Esophagus squamous epithelium (tissue), 5 donors: ENCODE measurements at regions not wholly inside any gene's neighbourhood (a gene's known extent, or its start where the extent isn't known, plus 50 kb on each side); places are given as distances from the start of the nearest gene placed in this dataset.

Experiments
- DNase-seq: peaks from one replicate; lab custom pipeline; 2025; lab: John Stamatoyannopoulos, UW
- H3K27ac ChIP-seq, 4 donors: fragments of 200-600 bp; sonication (generic); one replicate each; pipeline ENCODE4 v1.5.1; 2016 to 2019; ENCODE audit warnings: mild to moderate bottlenecking in 1 of 4
- H3K27me3 ChIP-seq, 4 donors: fragments of 200-600 bp; sonication (generic); 1 replicate in 3 of 4; 2 replicates in 1 of 4; pipeline versions ENCODE4 v1.5.1 to v1.6.0; 2017 to 2021; ENCODE audit warnings: antibody characterized with exemption in 1 of 4
- H3K36me3 ChIP-seq, 3 donors: fragments of 200-600 bp; sonication (generic); one replicate each; pipeline ENCODE4 v1.5.1; 2016 to 2019
- H3K4me1 ChIP-seq, 3 donors: fragments of 200-600 bp; sonication (generic); one replicate each; pipeline ENCODE4 v1.5.1; 2017 to 2019
- H3K4me3 ChIP-seq, 4 donors: fragments of 200-600 bp; sonication (generic); 1 replicate in 3 of 4; 2 replicates in 1 of 4; pipeline ENCODE4 v1.5.1; 2016 to 2019; ENCODE audit warnings: mild to moderate bottlenecking in 2 of 4, moderate library complexity in 1 of 4
- H3K9me3 ChIP-seq, 3 donors: fragments of 200-600 bp; sonication (generic); one replicate each; pipeline ENCODE4 v1.5.1; 2016 to 2019
- POLR2A ChIP-seq, 4 donors: fragments of 450-650 bp; IDR thresholded peaks; one replicate each; pipeline ENCODE4 v1.6.1; 2017; ENCODE audit warnings: antibody characterized with exemption in 4 of 4, mild to moderate bottlenecking in 4 of 4, moderate library complexity in 3 of 4
- WGBS, 2 donors: methylation state at CpG; one replicate each; pipeline ENCODE4 v1.1.5; 2018; 5-methylcytosine and 5-hydroxymethylcytosine counted together
- intact Hi-C: fragments of 100-400 bp; cut with DNase I; formaldehyde crosslinking; loops from one replicate; pipeline ENCODE4 v1.15.0; 2022
- TF ChIP-seq, protein P1 (sequence below), 6 experiments: fragments of 450-650 bp in 4 of 6; fragments of 200-600 bp in 2 of 6; sonication (generic) in 2 of 6; IDR thresholded peaks; one replicate each; pipeline ENCODE4 v1.5.1; 2016 to 2019; ENCODE audit warnings: antibody characterized with exemption in 6 of 6, mild to moderate bottlenecking in 4 of 6, moderate library complexity in 4 of 6
- donor health status: DM: yes; HTN: yes; CAD: no.

DNA sequence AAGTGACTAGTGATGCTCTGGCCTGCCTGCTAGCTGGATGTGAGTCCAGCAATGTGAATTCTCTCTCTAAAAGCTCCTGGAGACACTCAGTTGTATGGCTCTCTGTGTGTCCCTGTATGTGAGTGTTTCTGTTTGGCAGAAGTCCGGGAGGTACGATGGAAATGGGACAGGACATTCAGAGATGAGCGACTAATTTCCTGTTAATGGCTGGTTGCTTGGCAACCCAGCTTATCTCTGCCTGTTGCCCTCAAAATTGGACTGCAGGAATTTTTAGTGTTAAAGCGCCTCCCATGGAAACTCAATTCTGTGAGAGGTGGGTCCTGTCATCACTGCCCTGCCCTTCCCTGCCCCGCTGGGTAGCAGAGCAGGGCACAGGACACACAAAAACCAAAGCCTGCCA, 136.8 kb upstream of the LRFN2 start:
- no peaks in the 10 kb centered on the region for H3K27me3 ChIP-seq
- TF ChIP-seq, protein P1, sequence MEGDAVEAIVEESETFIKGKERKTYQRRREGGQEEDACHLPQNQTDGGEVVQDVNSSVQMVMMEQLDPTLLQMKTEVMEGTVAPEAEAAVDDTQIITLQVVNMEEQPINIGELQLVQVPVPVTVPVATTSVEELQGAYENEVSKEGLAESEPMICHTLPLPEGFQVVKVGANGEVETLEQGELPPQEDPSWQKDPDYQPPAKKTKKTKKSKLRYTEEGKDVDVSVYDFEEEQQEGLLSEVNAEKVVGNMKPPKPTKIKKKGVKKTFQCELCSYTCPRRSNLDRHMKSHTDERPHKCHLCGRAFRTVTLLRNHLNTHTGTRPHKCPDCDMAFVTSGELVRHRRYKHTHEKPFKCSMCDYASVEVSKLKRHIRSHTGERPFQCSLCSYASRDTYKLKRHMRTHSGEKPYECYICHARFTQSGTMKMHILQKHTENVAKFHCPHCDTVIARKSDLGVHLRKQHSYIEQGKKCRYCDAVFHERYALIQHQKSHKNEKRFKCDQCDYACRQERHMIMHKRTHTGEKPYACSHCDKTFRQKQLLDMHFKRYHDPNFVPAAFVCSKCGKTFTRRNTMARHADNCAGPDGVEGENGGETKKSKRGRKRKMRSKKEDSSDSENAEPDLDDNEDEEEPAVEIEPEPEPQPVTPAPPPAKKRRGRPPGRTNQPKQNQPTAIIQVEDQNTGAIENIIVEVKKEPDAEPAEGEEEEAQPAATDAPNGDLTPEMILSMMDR (IDR thresholded peaks at IDR 0.05): no peak
- 79 to 85% methylated on average over 5 of the region's 5 CpGs for WGBS, 2 donors
- no peak for DNase-seq
- no peak overlapping the region for H3K4me3 ChIP-seq
- no peak overlapping the region for H3K27ac ChIP-seq
- H3K9me3 ChIP-seq: no peaks in the 10 kb centered on the region
- H3K4me1 ChIP-seq: peaks cover 0 to 15% (median 4%) of the 10 kb centered on the region in 3 donors
- no peaks in the 10 kb centered on the region for H3K36me3 ChIP-seq
- intact Hi-C loops: no loop called here

DNA sequence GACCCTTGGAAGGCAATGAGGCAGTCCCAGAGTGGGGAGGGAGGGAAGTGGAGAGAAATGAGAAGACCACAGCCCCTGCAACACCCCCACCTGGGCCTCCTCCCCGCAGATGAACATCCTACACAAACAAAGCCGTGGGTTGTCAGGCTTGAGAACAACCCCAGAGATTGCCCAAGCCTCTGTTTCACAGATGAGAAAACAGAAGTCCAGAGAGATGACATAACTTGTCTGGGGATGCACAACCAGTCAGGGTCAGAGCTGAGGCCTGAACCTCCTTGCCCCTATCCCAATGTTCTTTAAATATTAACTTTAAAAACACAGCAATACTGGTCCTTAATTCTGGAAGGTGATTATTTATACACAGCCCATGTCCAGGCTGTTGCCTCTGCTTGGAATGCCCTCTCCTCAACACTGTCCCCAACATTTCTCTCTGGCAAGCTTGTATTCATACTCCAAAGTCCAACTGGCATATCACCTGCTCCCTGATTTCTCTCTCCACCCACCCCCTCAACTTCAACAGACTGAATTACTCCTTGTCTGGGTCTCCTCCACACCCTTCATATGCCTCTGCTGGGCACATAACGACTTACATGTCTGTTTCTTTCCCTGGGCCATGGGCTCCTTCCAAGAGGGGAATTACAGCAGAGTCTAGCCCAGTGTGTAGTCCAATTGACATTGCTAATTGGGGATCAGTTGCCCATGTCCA, 135.5 kb upstream of the LRFN2 start:
- intact Hi-C loops: no loop called here
- 64 to 65% methylated on average over 3 of the region's 3 CpGs for WGBS, 2 donors
- Histone ChIP-seq H3K27me3 (no peaks in the 10 kb centered on the region), H3K27ac (no peak overlapping the region), H3K9me3 (no peaks in the 10 kb centered on the region), H3K4me3 (no peak overlapping the region), H3K4me1 (peaks cover 0 to 15% (median 4%) of the 10 kb centered on the region in 3 donors), H3K36me3 (no peaks in the 10 kb centered on the region)
- no peak for DNase-seq
- TF ChIP-seq, protein P1 (IDR thresholded peaks at IDR 0.05): no peak
- TF ChIP-seq POLR2A (IDR thresholded peaks at IDR 0.05): no peak

DNA sequence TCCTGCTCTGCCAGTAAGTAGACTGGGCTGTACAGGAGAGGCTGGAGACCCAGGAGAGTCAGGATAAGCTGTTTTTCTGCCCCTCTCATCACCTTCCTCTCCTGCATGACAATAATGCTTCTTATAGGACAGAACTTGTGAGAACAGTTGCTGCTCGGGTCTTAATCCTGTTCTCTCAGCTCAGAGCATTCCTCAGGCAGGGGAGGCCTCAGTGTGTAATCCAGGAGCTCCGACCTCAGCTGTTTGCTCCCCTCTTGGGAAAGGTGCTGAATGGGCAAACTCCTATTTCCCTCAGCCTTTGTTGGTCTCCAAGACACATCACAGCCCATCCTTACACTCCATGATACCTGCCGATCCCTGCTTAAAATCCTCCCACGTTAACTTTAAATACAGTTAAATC, 134.9 kb upstream of the LRFN2 start:
- H3K4me1 ChIP-seq: peaks cover 0 to 15% (median 4%) of the 10 kb centered on the region in 3 donors
- intact Hi-C loops: no loop called here

DNA sequence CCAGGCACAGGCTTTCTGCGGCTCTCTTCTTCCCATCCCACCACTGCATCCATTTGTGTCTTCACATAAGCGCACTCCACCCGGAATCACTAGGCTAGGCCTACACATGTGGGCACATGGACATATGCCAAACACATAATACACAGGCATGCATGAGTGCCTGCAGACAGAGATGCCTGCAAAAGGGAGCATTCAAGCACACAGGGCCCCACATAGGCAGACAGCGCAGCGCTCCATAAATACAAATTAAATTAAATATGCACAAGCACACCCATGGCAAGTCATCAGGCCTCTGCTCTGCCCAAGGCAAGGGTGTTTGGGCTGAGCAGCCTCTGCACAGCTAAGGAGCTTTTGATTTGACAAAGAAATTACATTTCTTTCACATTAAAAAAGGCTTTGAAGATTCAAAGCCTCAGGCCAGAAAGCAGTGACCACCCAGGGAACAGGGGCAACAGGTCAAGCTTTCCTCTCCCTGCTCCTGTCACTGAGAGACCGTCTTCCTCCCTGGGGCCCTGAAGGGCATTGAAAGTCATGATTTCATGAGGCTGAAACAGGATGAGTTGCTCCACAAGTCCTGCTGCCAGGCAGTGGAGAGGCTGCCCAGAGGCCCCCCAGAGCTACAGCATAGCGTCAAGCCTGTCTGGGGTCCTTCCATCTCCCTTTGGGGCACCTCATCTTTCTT, 134.2 kb upstream of the LRFN2 start:
- H3K4me3 ChIP-seq: no peak overlapping the region
- no peak for DNase-seq
- 67 to 82% methylated on average over 6 to 7 of the region's 7 CpGs for WGBS, 2 donors
- no peak overlapping the region for H3K27ac ChIP-seq
- peaks cover 0 to 15% (median 4%) of the 10 kb centered on the region in 3 donors for H3K4me1 ChIP-seq
- H3K36me3 ChIP-seq: no peaks in the 10 kb centered on the region
- no peaks in the 10 kb centered on the region for H3K9me3 ChIP-seq
- intact Hi-C loops: no loop called here
- no peaks in the 10 kb centered on the region for H3K27me3 ChIP-seq
- no peak for TF ChIP-seq POLR2A (IDR thresholded peaks at IDR 0.05)
- TF ChIP-seq, protein P1 (IDR thresholded peaks at IDR 0.05): no peak

More for the DNA sequence above, 134.9 kb upstream of the LRFN2 start:
- TF ChIP-seq, protein P1 (IDR thresholded peaks at IDR 0.05): no peak
- no peak for TF ChIP-seq POLR2A (IDR thresholded peaks at IDR 0.05)
- Histone ChIP-seq H3K27ac (no peak overlapping the region), H3K9me3 (no peaks in the 10 kb centered on the region), H3K27me3 (no peaks in the 10 kb centered on the region), H3K4me3 (no peak overlapping the region), H3K36me3 (no peaks in the 10 kb centered on the region)
- 80 to 88% methylated on average over 4 of the region's 4 CpGs for WGBS, 2 donors
- no peak for DNase-seq

DNA sequence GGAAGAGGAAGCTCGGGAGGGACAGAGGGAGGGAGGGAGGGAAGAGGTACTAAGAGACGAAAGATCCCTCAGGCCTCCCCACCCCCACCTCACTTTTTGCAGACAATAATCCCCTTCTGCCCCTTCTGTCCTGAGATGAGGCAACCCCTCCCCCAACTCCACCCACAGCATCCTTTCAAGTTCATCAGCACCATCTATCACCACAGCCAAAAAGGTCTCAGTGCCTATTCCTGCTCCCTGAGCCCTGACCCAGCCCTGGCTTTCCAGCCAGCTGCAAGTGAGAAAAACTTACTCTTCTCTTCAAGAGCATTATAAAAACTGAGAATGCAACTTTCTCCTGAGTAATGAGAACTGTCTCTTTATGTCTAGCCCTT, 133.2 kb upstream of the LRFN2 start:
- peaks cover 0 to 21% (median 4%) of the 10 kb centered on the region in 3 donors for H3K4me1 ChIP-seq
- no peaks in the 10 kb centered on the region for H3K27me3 ChIP-seq
- WGBS, 2 donors: 48 to 56% methylated on average over 2 of the region's 2 CpGs
- H3K9me3 ChIP-seq: no peaks in the 10 kb centered on the region
- no peak for TF ChIP-seq POLR2A (IDR thresholded peaks at IDR 0.05)
- TF ChIP-seq, protein P1 (IDR thresholded peaks at IDR 0.05): no peak
- DNase-seq: no peak
- no peaks in the 10 kb centered on the region for H3K36me3 ChIP-seq
- H3K27ac ChIP-seq: peak overlapping the region in 2 of 4 donors; percentile 11 to 49
- H3K4me3 ChIP-seq: no peak overlapping the region
- intact Hi-C loops: no loop called here
